H9 (cell line): ENCODE measurements at regions not wholly inside any gene's neighbourhood (a gene's known extent, or its start where the extent isn't known, plus 50 kb on each side); places are given as distances from the start of the nearest gene placed in this dataset.

ENCODE experiments used
- DNase-seq: peaks from one replicate; pipeline ENCODE4 v3.0.0-alpha.2; 2017
- H2AFZ ChIP-seq: one replicate; pipeline ENCODE4 v1.6.1; 2013; ENCODE audit warnings: mild to moderate bottlenecking, low read length, control low read depth, moderate library complexity
- H2AK5ac ChIP-seq: 2 replicates; pipeline ENCODE4 v1.6.1; 2013; ENCODE audit warnings: low read length, control low read depth, mixed read lengths; ENCODE audit not compliant: insufficient read length
- H2BK120ac ChIP-seq: one replicate; pipeline ENCODE4 v1.6.1; 2013; ENCODE audit warnings: low read depth, mild to moderate bottlenecking, low read length, control low read depth, inconsistent platforms; ENCODE audit not compliant: poor library complexity, severe bottlenecking
- H2BK12ac ChIP-seq: 2 replicates; pipeline ENCODE4 v1.6.1; 2013; ENCODE audit warnings: low read length, control low read depth, mixed read lengths, low read depth; ENCODE audit not compliant: insufficient read length
- H2BK15ac ChIP-seq: 2 replicates; pipeline ENCODE4 v1.6.1; 2013; ENCODE audit warnings: low read depth, low read length, control low read depth
- H2BK20ac ChIP-seq: one replicate; pipeline ENCODE4 v1.6.1; 2013; ENCODE audit warnings: low read depth, mild to moderate bottlenecking, low read length, control low read depth, inconsistent platforms; ENCODE audit not compliant: poor library complexity, severe bottlenecking
- H2BK5ac ChIP-seq: 2 replicates; pipeline ENCODE4 v1.6.1; 2013; ENCODE audit warnings: low read length, control low read depth, mixed read lengths; ENCODE audit not compliant: insufficient read length
- H3K14ac ChIP-seq: 2 replicates; pipeline ENCODE4 v1.6.1; 2013; ENCODE audit warnings: low read length, control low read depth; ENCODE audit not compliant: insufficient read depth
- H3K18ac ChIP-seq: 2 replicates; pipeline ENCODE4 v1.6.1; 2013; ENCODE audit warnings: low read depth, mild to moderate bottlenecking, mixed read lengths, low read length, control low read depth; ENCODE audit not compliant: insufficient read length
- H3K23ac ChIP-seq: 2 replicates; pipeline ENCODE4 v1.6.1; 2013; ENCODE audit warnings: low read length, control low read depth, mixed read lengths, low read depth; ENCODE audit not compliant: insufficient read length
- H3K23me2 ChIP-seq: 2 replicates; pipeline ENCODE4 v1.6.1; 2013; ENCODE audit warnings: low read depth, mild to moderate bottlenecking, mixed read lengths, low read length, control low read depth; ENCODE audit not compliant: insufficient read length, poor library complexity, severe bottlenecking
- H3K27ac ChIP-seq: 2 replicates; pipeline ENCODE4 v1.5.1; 2013; ENCODE audit warnings: low read length, control low read depth, mixed read lengths, low read depth; ENCODE audit not compliant: insufficient read length
- H3K27me3 ChIP-seq: 2 replicates; pipeline ENCODE4 v1.6.1; 2013; ENCODE audit warnings: low read length, control low read depth, inconsistent platforms; ENCODE audit not compliant: insufficient read depth
- H3K4ac ChIP-seq: 2 replicates; pipeline ENCODE4 v1.6.1; 2013; ENCODE audit warnings: low read depth, mild to moderate bottlenecking, control low read depth, inconsistent platforms, low read length, moderate library complexity
- H3K4me1 ChIP-seq: 2 replicates; pipeline ENCODE4 v1.6.1; 2013; ENCODE audit warnings: low read length, control low read depth, inconsistent platforms; ENCODE audit not compliant: insufficient read depth
- H3K4me2 ChIP-seq: 2 replicates; pipeline ENCODE4 v1.6.1; 2013; ENCODE audit warnings: low read length, control low read depth, mixed read lengths; ENCODE audit not compliant: insufficient read length, insufficient read depth
- H3K56ac ChIP-seq: 2 replicates; pipeline ENCODE4 v1.6.1; 2013; ENCODE audit warnings: low read depth, mild to moderate bottlenecking, mixed read lengths, low read length, control low read depth; ENCODE audit not compliant: insufficient read length
- H3K79me1 ChIP-seq: 2 replicates; pipeline ENCODE4 v1.6.1; 2013; ENCODE audit warnings: low read depth, mild to moderate bottlenecking, moderate library complexity, low read length, control low read depth, inconsistent platforms; ENCODE audit not compliant: insufficient read depth, poor library complexity, severe bottlenecking
- H3K79me2 ChIP-seq: 2 replicates; pipeline ENCODE4 v1.6.1; 2013; ENCODE audit warnings: low read length, control low read depth, inconsistent platforms; ENCODE audit not compliant: insufficient read depth
- H3K9ac ChIP-seq: 2 replicates; pipeline ENCODE4 v1.6.1; 2013; ENCODE audit warnings: low read length, control low read depth, mixed read lengths; ENCODE audit not compliant: insufficient read length; ENCODE audit errors: extremely low read depth
- H3K9me3 ChIP-seq: one replicate; pipeline ENCODE4 v1.6.1; 2013; ENCODE audit warnings: low read depth, low read length, inconsistent platforms; ENCODE audit not compliant: control insufficient read depth
- H3T11ph ChIP-seq: one replicate; pipeline ENCODE4 v1.6.1; 2013; ENCODE audit warnings: mild to moderate bottlenecking, low read length, control low read depth, inconsistent platforms
- H4K20me1 ChIP-seq: one replicate; pipeline ENCODE4 v1.6.1; 2013; ENCODE audit not compliant: control insufficient read depth, insufficient read length, insufficient read depth
- H4K5ac ChIP-seq: 2 replicates; pipeline ENCODE4 v1.6.1; 2013; ENCODE audit warnings: low read depth, mild to moderate bottlenecking, mixed read lengths, low read length, control low read depth; ENCODE audit not compliant: insufficient read length
- H4K8ac ChIP-seq: replicated peaks from 2 replicates; pipeline ENCODE4 v1.6.1; 2013; ENCODE audit warnings: low read length, control low read depth, mixed read lengths, low read depth; ENCODE audit not compliant: insufficient read length
- H4K91ac ChIP-seq: 2 replicates; pipeline ENCODE4 v1.6.1; 2013; ENCODE audit warnings: low read depth, mild to moderate bottlenecking, moderate library complexity, mixed read lengths, low read length, control low read depth; ENCODE audit not compliant: insufficient read length
- H3K27ac Mint-ChIP-seq, 3 experiments: 2 replicates in 2 of 3; 3 replicates in 1 of 3; pipeline ENCODE4 v1.8.0; 2020 to 2021; ENCODE audit warnings: mixed read lengths in 3 of 3, mild to moderate bottlenecking in 1 of 3, moderate library complexity in 1 of 3
- H3K27me3 Mint-ChIP-seq: 2 replicates; pipeline ENCODE4 v1.8.0; 2021; ENCODE audit warnings: low read depth, mild to moderate bottlenecking, moderate library complexity, mixed read lengths
- H3K36me3 Mint-ChIP-seq, 3 experiments: 2 replicates in 2 of 3; 3 replicates in 1 of 3; pipeline ENCODE4 v1.8.0; 2020 to 2021; ENCODE audit warnings: low read depth in 3 of 3, mixed read lengths in 3 of 3; ENCODE audit not compliant: insufficient read depth in 1 of 3
- H3K4me1 Mint-ChIP-seq, 2 experiments: 2 replicates each; pipeline ENCODE4 v1.8.0; 2020; ENCODE audit warnings: mixed read lengths in 2 of 2
- H3K4me3 Mint-ChIP-seq, 2 experiments: 2 replicates in 1 of 2; 3 replicates in 1 of 2; pipeline ENCODE4 v1.8.0; 2020 to 2021; ENCODE audit warnings: mild to moderate bottlenecking in 2 of 2, mixed read lengths in 2 of 2, moderate library complexity in 1 of 2
- H3K9me3 Mint-ChIP-seq, 2 experiments: 2 replicates in 1 of 2; 3 replicates in 1 of 2; pipeline ENCODE4 v1.8.0; 2020; ENCODE audit warnings: mild to moderate bottlenecking in 2 of 2, mixed read lengths in 2 of 2, moderate library complexity in 1 of 2
- CTCF ChIP-seq: fragments of 200-600 bp; sonication (generic); conservative IDR thresholded peaks from 3 replicates; pipeline ENCODE4 v1.8.0; 2021; ENCODE audit warnings: antibody characterized with exemption, mild to moderate bottlenecking
- WGBS: extraction: QIAGEN DNeasy Blood & Tissue Kit; methylation state at CpG from one replicate; pipeline ENCODE4 v1.1.7; 2013; ENCODE audit warnings: missing lambda C conversion rate, low lambda C conversion rate, mixed read lengths; ENCODE audit not compliant: insufficient read length; ENCODE audit errors: extremely low coverage; 5-methylcytosine and 5-hydroxymethylcytosine counted together

GRCh38 chr2:53559302-53559966, 208.2 kb upstream of the CHAC2 start:
- H2BK5ac ChIP-seq, result no peak overlapping the region
- H3K27me3 ChIP-seq, result no peaks in the 10 kb centered on the region
- H3K4me1 ChIP-seq, result no peaks in the 10 kb centered on the region
- Mint-ChIP-seq H3K27me3 (no peaks in the 10 kb centered on the region), H3K9me3 (peaks cover 5 to 7% of the 10 kb centered on the region in 2 experiments; a peak in 4 of 5 replicates), H3K4me1 (no peaks in the 10 kb centered on the region), H3K4me3 (no peak overlapping the region), H3K27ac (no peak overlapping the region), H3K36me3 (peaks cover 0 to 5% (median 0%) of the 10 kb centered on the region in 3 experiments; a peak in 3 of 7 replicates)
- no peak overlapping the region for H2BK20ac ChIP-seq
- H3K9me3 ChIP-seq, result no peaks in the 10 kb centered on the region
- no peak overlapping the region for H4K8ac ChIP-seq
- H4K20me1 ChIP-seq, result no peaks in the 10 kb centered on the region
- H3K27ac ChIP-seq, result no peak overlapping the region
- H3K23ac ChIP-seq, result no peak overlapping the region
- H2BK12ac ChIP-seq, result no peak overlapping the region
- H3K79me1 ChIP-seq, result no peaks in the 10 kb centered on the region
- H2BK15ac ChIP-seq, result no peak overlapping the region
- H2BK120ac ChIP-seq, result no peak overlapping the region
- no peak overlapping the region for H3T11ph ChIP-seq
- H3K4ac ChIP-seq, result no peak overlapping the region
- no peak overlapping the region for H3K18ac ChIP-seq
- WGBS, result no CpG with 5 or more reads among the region's 2 CpGs
- no peak overlapping the region for H3K4me2 ChIP-seq
- H3K9ac ChIP-seq, result no peak overlapping the region
- DNase-seq, result no peak
- H3K23me2 ChIP-seq, result no peaks in the 10 kb centered on the region
- H2AK5ac ChIP-seq, result no peak overlapping the region
- no peak overlapping the region for H3K56ac ChIP-seq
- H3K14ac ChIP-seq, result no peak overlapping the region
- H4K91ac ChIP-seq, result no peak overlapping the region
- TF ChIP-seq CTCF, result no peak
- H3K79me2 ChIP-seq, result no peaks in the 10 kb centered on the region
- H4K5ac ChIP-seq, result no peak overlapping the region
- no peak overlapping the region for H2AFZ ChIP-seq
